Mammary epithelial cell (primary cell): ENCODE measurements at regions not wholly inside any gene's neighbourhood (a gene's known extent, or its start where the extent isn't known, plus 50 kb on each side); places are given as distances from the start of the nearest gene placed in this dataset.

ENCODE experiments used
- CTCF ChIP-seq, 2 donors: IDR thresholded peaks in 1 of 2; conservative IDR thresholded peaks in 1 of 2; 2 replicates each; pipeline ENCODE4 v1.5.1; 2011 to 2012; ENCODE audit warnings: inconsistent platforms in 2 of 2, low read length in 2 of 2, mild to moderate bottlenecking in 2 of 2, control low read depth in 1 of 2, low read depth in 1 of 2; ENCODE audit not compliant: insufficient read depth in 1 of 2; ENCODE audit errors: extremely low read depth in 1 of 2
- EZH2 ChIP-seq: IDR thresholded peaks from 2 replicates; pipeline ENCODE4 v1.6.1; 2012; ENCODE audit warnings: low read length, inconsistent platforms, borderline replicate concordance

- TF ChIP-seq CTCF (conservative IDR thresholded peaks at IDR 0.05 in 1 of 2, IDR thresholded peaks at IDR 0.05 in 1 of 2; ENCODE audit: extremely low read depth in 1 of 2, insufficient read depth in 1 of 2, low read depth in 1 of 2, low read length in 2 of 2): peak; percentile 38 to 58
- TF ChIP-seq EZH2: no peak
These were observed 397.8 kb downstream of the IGSF11 start for GRCh38 chr3:118636841-118637240.
